HUES64 (cell line): ENCODE measurements at regions not wholly inside any gene's neighbourhood (a gene's known extent, or its start where the extent isn't known, plus 50 kb on each side); places are given as distances from the start of the nearest gene placed in this dataset.
"Not testable (repeated sequence)": the region's sequence is repeated elsewhere in the genome, so short reads cannot be mapped to it uniquely, and the experiment has no call there.

Source experiments
- H3K27ac ChIP-seq: 2 replicates; pipeline ENCODE4 v1.7.0; 2013; ENCODE audit warnings: low read depth, low read length, inconsistent platforms
- H3K27me3 ChIP-seq: 2 replicates; pipeline ENCODE4 v1.6.1; 2013; ENCODE audit warnings: mild to moderate bottlenecking, low read length; ENCODE audit not compliant: insufficient read depth
- H3K36me3 ChIP-seq: 2 replicates; pipeline ENCODE4 v1.6.1; 2013; ENCODE audit warnings: mild to moderate bottlenecking, low read length; ENCODE audit not compliant: insufficient read depth
- H3K4me1 ChIP-seq: 2 replicates; pipeline ENCODE4 v1.6.1; 2013; ENCODE audit warnings: mild to moderate bottlenecking, low read length, moderate library complexity; ENCODE audit not compliant: insufficient read depth
- H3K4me3 ChIP-seq: 2 replicates; pipeline ENCODE4 v1.5.1; 2013; ENCODE audit warnings: mild to moderate bottlenecking, low read length, moderate library complexity
- H3K9ac ChIP-seq: 2 replicates; pipeline ENCODE4 v1.6.1; 2013; ENCODE audit warnings: mild to moderate bottlenecking, low read depth, low read length
- H3K9me3 ChIP-seq: 2 replicates; pipeline ENCODE4 v1.6.1; 2013; ENCODE audit warnings: low read depth, low read length; ENCODE audit not compliant: insufficient read depth
- WGBS: fragments of 150-250, 120-280 bp; methylation state at CpG from one replicate; pipeline ENCODE4 v1.1.7; 2013; ENCODE audit warnings: missing lambda C conversion rate; 5-methylcytosine and 5-hydroxymethylcytosine counted together

DNA sequence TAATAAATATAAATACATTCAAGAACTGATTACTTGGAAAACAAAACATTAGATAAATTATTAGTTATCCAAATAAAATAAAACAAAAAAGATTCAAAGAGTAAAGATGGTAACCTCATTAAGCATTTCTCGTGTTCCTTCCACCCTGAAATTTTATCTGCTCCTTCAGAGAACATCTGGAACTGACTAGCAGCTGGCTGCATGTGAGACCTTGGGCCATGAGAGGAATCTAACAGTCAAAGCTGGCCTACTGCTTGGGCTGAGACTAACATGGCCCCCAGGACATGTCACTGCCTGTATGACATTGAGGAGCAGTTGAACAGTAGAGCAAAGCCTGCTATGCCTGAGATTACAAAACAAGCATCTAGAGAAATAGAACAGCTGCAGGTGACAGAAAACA, 208.5 kb upstream of the ZSWIM2 start:
- H3K27me3 ChIP-seq: no peaks in the 10 kb centered on the region
- H3K4me1 ChIP-seq: no peaks in the 10 kb centered on the region
- no peak overlapping the region for H3K9ac ChIP-seq
- H3K36me3 ChIP-seq: no peaks in the 10 kb centered on the region
- no peak overlapping the region for H3K4me3 ChIP-seq
- no peak overlapping the region for H3K27ac ChIP-seq
- no peaks in the 10 kb centered on the region for H3K9me3 ChIP-seq
- WGBS: 89% methylated on average over 1 of the region's 1 CpG

GRCh38 chr2:187056416-187057334, 207.7 kb upstream of the ZSWIM2 start:
- no peak overlapping the region for H3K27ac ChIP-seq
- no peaks in the 10 kb centered on the region for H3K9me3 ChIP-seq
- no peaks in the 10 kb centered on the region for H3K4me1 ChIP-seq
- no peak overlapping the region for H3K9ac ChIP-seq
- H3K4me3 ChIP-seq: no peak overlapping the region
- H3K36me3 ChIP-seq: no peaks in the 10 kb centered on the region
- 100% methylated on average over 2 of the region's 4 CpGs for WGBS
- H3K27me3 ChIP-seq: no peaks in the 10 kb centered on the region

GRCh38 chr2:187055463-187055862, 206.5 kb upstream of the ZSWIM2 start:
- 92% methylated on average over 1 of the region's 1 CpG for WGBS
- Histone ChIP-seq H3K9ac (no peak overlapping the region), H3K9me3 (no peaks in the 10 kb centered on the region), H3K36me3 (no peaks in the 10 kb centered on the region), H3K27me3 (no peaks in the 10 kb centered on the region), H3K27ac (no peak overlapping the region), H3K4me3 (no peak overlapping the region), H3K4me1 (no peaks in the 10 kb centered on the region)

DNA sequence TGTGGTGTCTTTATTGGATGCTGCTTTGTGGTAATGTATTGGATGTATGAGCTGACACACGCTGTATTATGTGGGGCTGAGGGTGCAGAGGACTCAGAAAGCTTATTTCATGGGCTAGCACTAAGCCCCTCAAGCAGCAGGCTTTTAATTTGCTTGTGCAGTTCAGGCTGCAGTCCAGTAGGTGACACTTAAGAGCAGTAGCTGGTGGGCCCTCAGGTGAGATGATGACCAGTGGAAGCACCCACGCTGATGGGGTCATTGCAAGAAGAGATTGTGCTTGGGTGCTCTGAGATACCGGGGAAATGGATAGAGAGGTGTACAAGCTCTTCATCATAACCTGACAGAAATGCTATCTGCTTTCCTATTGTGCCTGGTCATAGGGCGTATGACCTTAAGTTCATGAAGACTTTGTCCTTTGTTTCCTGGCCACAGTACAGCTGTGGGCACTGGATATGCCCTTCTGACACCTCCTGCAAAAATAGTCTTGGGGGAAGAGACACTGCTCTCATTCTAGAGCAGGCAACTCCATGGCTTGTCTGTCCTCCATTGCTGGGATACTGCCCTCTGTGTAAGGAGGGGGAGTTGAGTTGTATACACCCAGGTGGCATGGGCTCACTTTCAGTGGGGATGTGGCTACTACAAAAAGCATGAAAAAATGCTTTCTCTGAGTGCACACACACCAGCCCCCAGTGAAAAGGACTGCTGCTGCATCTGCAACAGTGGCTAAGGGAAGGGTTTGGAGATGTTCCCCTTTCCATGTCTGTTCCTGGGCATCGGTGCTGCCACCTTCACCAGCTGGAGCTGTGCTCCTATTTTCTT, 205.7 kb upstream of the ZSWIM2 start:
- Histone ChIP-seq H3K36me3 (no peaks in the 10 kb centered on the region), H3K4me3 (no peak overlapping the region), H3K9ac (no peak overlapping the region), H3K9me3 (no peaks in the 10 kb centered on the region), H3K4me1 (no peaks in the 10 kb centered on the region), H3K27me3 (no peaks in the 10 kb centered on the region), H3K27ac (no peak overlapping the region)
- 76% methylated on average over 5 of the region's 5 CpGs for WGBS

GRCh38 chr2:187051350-187051749, 202.4 kb upstream of the ZSWIM2 start:
- Histone ChIP-seq H3K27me3 (no peaks in the 10 kb centered on the region), H3K4me3 (no peak overlapping the region), H3K4me1 (no peaks in the 10 kb centered on the region), H3K9ac (no peak overlapping the region), H3K27ac (no peak overlapping the region), H3K36me3 (no peaks in the 10 kb centered on the region), H3K9me3 (no peaks in the 10 kb centered on the region)
- 91% methylated on average over 1 of the region's 1 CpG for WGBS

DNA sequence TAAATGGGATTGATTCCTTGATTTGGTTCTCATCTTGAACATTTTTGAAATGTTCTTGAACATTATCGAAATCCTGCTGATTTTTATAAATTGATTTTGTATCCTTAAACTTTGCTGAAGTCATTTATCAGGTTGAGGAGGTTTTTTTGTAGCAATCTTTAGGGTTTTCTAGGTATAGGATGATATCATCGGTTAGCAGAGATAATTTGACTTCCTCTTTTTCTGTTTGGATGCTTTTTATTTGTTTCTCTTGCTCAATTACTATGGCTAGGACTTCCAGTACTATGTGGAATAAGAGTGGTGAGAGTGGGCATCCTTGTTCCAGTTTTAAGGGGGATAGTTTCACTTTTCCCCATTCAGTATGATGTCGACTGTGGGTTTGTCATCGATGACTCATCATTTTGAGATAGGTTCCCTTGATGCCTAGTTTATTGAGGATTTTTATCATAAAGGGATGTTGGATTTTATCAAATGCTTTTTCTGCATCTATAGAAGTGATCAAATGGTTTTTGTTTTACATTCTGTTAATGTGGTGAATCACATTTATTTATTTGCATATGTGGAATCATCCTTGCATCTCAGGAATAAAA, 201.5 kb upstream of the ZSWIM2 start:
- Histone ChIP-seq H3K9ac (no peak overlapping the region), H3K4me3 (no peak overlapping the region), H3K36me3 (no peaks in the 10 kb centered on the region), H3K27me3 (no peaks in the 10 kb centered on the region), H3K9me3 (no peaks in the 10 kb centered on the region), H3K27ac (no peak overlapping the region), H3K4me1 (no peaks in the 10 kb centered on the region)
- WGBS: 98% methylated on average over 4 of the region's 4 CpGs

- no peaks in the 10 kb centered on the region for H3K4me1 ChIP-seq
- no peak overlapping the region for H3K9ac ChIP-seq
- H3K9me3 ChIP-seq: no peaks in the 10 kb centered on the region
- no peaks in the 10 kb centered on the region for H3K36me3 ChIP-seq
- no peak overlapping the region for H3K4me3 ChIP-seq
- no peaks in the 10 kb centered on the region for H3K27me3 ChIP-seq
- no peak overlapping the region for H3K27ac ChIP-seq
Observed at GRCh38 chr2:187037310-187037709, 188.3 kb upstream of the ZSWIM2 start.

GRCh38 chr2:187034434-187034833, 185.5 kb upstream of the ZSWIM2 start:
- Histone ChIP-seq H3K4me1 (no peaks in the 10 kb centered on the region), H3K4me3 (no peak overlapping the region), H3K9me3 (no peaks in the 10 kb centered on the region), H3K27me3 (no peaks in the 10 kb centered on the region), H3K36me3 (no peaks in the 10 kb centered on the region), H3K27ac (no peak overlapping the region), H3K9ac (no peak overlapping the region)

- Histone ChIP-seq H3K4me3 (no peak overlapping the region), H3K27ac (no peak overlapping the region), H3K9ac (no peak overlapping the region), H3K4me1 (no peaks in the 10 kb centered on the region), H3K9me3 (no peaks in the 10 kb centered on the region), H3K27me3 (no peaks in the 10 kb centered on the region), H3K36me3 (no peaks in the 10 kb centered on the region)
- 85% methylated on average over 4 of the region's 4 CpGs for WGBS
Observed at GRCh38 chr2:187024739-187025138, 175.8 kb upstream of the ZSWIM2 start.

- H3K9me3 ChIP-seq, H3K27ac ChIP-seq, H3K4me1 ChIP-seq, H3K9ac ChIP-seq, H3K27me3 ChIP-seq, H3K4me3 ChIP-seq, H3K36me3 ChIP-seq: not testable (repeated sequence)
- WGBS: 92% methylated on average over 4 of the region's 4 CpGs
Observed at GRCh38 chr2:187023996-187024395, 175.0 kb upstream of the ZSWIM2 start.

GRCh38 chr2:187017438-187017837, 168.5 kb upstream of the ZSWIM2 start:
- WGBS: 92% methylated on average over 4 of the region's 5 CpGs
- Histone ChIP-seq H3K9me3 (no peaks in the 10 kb centered on the region), H3K27ac (no peak overlapping the region), H3K36me3 (no peaks in the 10 kb centered on the region), H3K9ac (no peak overlapping the region), H3K4me3 (no peak overlapping the region), H3K4me1 (no peaks in the 10 kb centered on the region), H3K27me3 (no peaks in the 10 kb centered on the region)
